Neural crest cell (in vitro differentiated cells): ENCODE measurements at regions not wholly inside any gene's neighbourhood (a gene's known extent, or its start where the extent isn't known, plus 50 kb on each side); places are given as distances from the start of the nearest gene placed in this dataset.

Experiments
- DNase-seq: peaks from one replicate; pipeline ENCODE4 v3.0.0; 2021; ENCODE audit warnings: low read depth, mixed read lengths, low spot score
- H3K27ac Mint-ChIP-seq: one replicate; pipeline ENCODE4 v1.8.0; 2021; ENCODE audit warnings: mild to moderate bottlenecking, mixed read lengths; ENCODE audit not compliant: unreplicated experiment
- H3K27me3 Mint-ChIP-seq: 2 replicates; pipeline ENCODE4 v1.8.0; 2021; ENCODE audit warnings: low read depth, mild to moderate bottlenecking, mixed read lengths
- H3K36me3 Mint-ChIP-seq: 2 replicates; pipeline ENCODE4 v1.8.0; 2021; ENCODE audit warnings: low read depth, mild to moderate bottlenecking, mixed read lengths
- H3K4me1 Mint-ChIP-seq: 2 replicates; pipeline ENCODE4 v1.8.0; 2021; ENCODE audit warnings: mixed read lengths
- H3K4me3 Mint-ChIP-seq: one replicate; pipeline ENCODE4 v1.8.0; 2021; ENCODE audit warnings: mild to moderate bottlenecking, mixed read lengths
- H3K9me3 Mint-ChIP-seq: 2 replicates; pipeline ENCODE4 v1.8.0; 2021; ENCODE audit warnings: mixed read lengths
- CTCF ChIP-seq: fragments of 200-600 bp; sonication (generic); conservative IDR thresholded peaks from 2 replicates; pipeline ENCODE4 v1.5.0; 2021; ENCODE audit warnings: antibody characterized with exemption, mild to moderate bottlenecking

GRCh38 chr2:71826299-71826698, 321.4 kb downstream of the CYP26B1 start:
- H3K4me3 Mint-ChIP-seq, result no peak overlapping the region
- DNase-seq, result no peak
- no peaks in the 10 kb centered on the region for H3K27me3 Mint-ChIP-seq
- TF ChIP-seq CTCF, result no peak
- no peaks in the 10 kb centered on the region for H3K36me3 Mint-ChIP-seq
- no peak overlapping the region for H3K27ac Mint-ChIP-seq
- peaks cover 10% of the 10 kb centered on the region for H3K9me3 Mint-ChIP-seq
- peaks cover 4% of the 10 kb centered on the region for H3K4me1 Mint-ChIP-seq

GRCh38 chr2:71824436-71824835, 323.2 kb downstream of the CYP26B1 start:
- Mint-ChIP-seq H3K4me3 (no peak overlapping the region), H3K36me3 (no peaks in the 10 kb centered on the region), H3K27me3 (no peaks in the 10 kb centered on the region), H3K9me3 (peaks cover 11% of the 10 kb centered on the region), H3K4me1 (no peaks in the 10 kb centered on the region), H3K27ac (no peak overlapping the region)
- DNase-seq, result no peak
- no peak for TF ChIP-seq CTCF

GRCh38 chr2:71823526-71823925, 324.1 kb downstream of the CYP26B1 start:
- TF ChIP-seq CTCF, result no peak
- no peaks in the 10 kb centered on the region for H3K27me3 Mint-ChIP-seq
- no peak overlapping the region for H3K27ac Mint-ChIP-seq
- no peaks in the 10 kb centered on the region for H3K36me3 Mint-ChIP-seq
- H3K9me3 Mint-ChIP-seq, result peaks cover 11% of the 10 kb centered on the region
- no peak overlapping the region for H3K4me3 Mint-ChIP-seq
- DNase-seq, result no peak
- H3K4me1 Mint-ChIP-seq, result no peaks in the 10 kb centered on the region

GRCh38 chr2:71822463-71822862, 325.2 kb downstream of the CYP26B1 start:
- DNase-seq, result no peak
- no peak overlapping the region for H3K27ac Mint-ChIP-seq
- H3K27me3 Mint-ChIP-seq, result no peaks in the 10 kb centered on the region
- no peak for TF ChIP-seq CTCF
- H3K9me3 Mint-ChIP-seq, result peaks cover 11% of the 10 kb centered on the region
- no peaks in the 10 kb centered on the region for H3K36me3 Mint-ChIP-seq
- no peaks in the 10 kb centered on the region for H3K4me1 Mint-ChIP-seq
- no peak overlapping the region for H3K4me3 Mint-ChIP-seq

- no peak overlapping the region for H3K27ac Mint-ChIP-seq
- no peak overlapping the region for H3K4me3 Mint-ChIP-seq
- no peaks in the 10 kb centered on the region for H3K27me3 Mint-ChIP-seq
- no peaks in the 10 kb centered on the region for H3K4me1 Mint-ChIP-seq
- no peak for DNase-seq
- no peaks in the 10 kb centered on the region for H3K36me3 Mint-ChIP-seq
- no peak for TF ChIP-seq CTCF
- H3K9me3 Mint-ChIP-seq, result peaks cover 11% of the 10 kb centered on the region
Observed at GRCh38 chr2:71821856-71822255, 325.8 kb downstream of the CYP26B1 start.

- no peak for DNase-seq
- Mint-ChIP-seq H3K36me3 (no peaks in the 10 kb centered on the region), H3K4me1 (no peaks in the 10 kb centered on the region), H3K9me3 (peaks cover 9% of the 10 kb centered on the region), H3K4me3 (no peak overlapping the region), H3K27ac (no peak overlapping the region), H3K27me3 (no peaks in the 10 kb centered on the region)
- TF ChIP-seq CTCF, result no peak
Observed at GRCh38 chr2:71816815-71817214, 330.8 kb downstream of the CYP26B1 start.
